ENCODE measurements at regions not wholly inside any gene's neighbourhood (a gene's known extent, or its start where the extent isn't known, plus 50 kb on each side); places are given as distances from the start of the nearest gene placed in this dataset.

DNA sequence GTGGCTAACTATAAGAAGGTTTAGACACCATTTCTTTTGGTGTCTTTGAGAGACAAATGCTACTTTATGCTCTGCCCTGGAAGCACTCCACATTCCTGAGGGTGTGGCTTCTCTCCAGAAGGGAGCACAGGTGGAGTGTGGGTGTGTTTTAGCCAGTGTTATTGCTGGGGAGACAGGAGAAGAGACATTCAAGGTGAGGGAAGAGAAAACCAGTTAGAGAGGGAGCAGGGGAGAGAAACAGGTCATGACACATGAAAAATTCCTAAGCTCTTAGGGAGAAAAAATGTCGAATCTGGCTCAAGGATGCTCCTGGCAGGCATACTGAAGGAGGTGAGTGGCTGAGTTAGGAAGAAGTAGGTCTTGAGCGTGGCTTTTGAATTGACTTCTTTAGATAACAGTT lies 292.8 kb downstream of the CLIC5 start:
- no peak for TF ChIP-seq BACH2 (CRISPR knock-in tag; IDR thresholded peaks at IDR 0.05; ENCODE audit: borderline replicate concordance)
- no peak for TF ChIP-seq ZFP30 (CRISPR knock-in tag; IDR thresholded peaks at IDR 0.05)
- no peak for TF ChIP-seq ZNF8 (CRISPR knock-in tag; IDR thresholded peaks at IDR 0.05)
- TF ChIP-seq, protein P1, sequence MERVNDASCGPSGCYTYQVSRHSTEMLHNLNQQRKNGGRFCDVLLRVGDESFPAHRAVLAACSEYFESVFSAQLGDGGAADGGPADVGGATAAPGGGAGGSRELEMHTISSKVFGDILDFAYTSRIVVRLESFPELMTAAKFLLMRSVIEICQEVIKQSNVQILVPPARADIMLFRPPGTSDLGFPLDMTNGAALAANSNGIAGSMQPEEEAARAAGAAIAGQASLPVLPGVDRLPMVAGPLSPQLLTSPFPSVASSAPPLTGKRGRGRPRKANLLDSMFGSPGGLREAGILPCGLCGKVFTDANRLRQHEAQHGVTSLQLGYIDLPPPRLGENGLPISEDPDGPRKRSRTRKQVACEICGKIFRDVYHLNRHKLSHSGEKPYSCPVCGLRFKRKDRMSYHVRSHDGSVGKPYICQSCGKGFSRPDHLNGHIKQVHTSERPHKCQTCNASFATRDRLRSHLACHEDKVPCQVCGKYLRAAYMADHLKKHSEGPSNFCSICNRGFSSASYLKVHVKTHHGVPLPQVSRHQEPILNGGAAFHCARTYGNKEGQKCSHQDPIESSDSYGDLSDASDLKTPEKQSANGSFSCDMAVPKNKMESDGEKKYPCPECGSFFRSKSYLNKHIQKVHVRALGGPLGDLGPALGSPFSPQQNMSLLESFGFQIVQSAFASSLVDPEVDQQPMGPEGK (CRISPR knock-in tag; IDR thresholded peaks at IDR 0.05; ENCODE audit: borderline replicate concordance) = no peak
- no peak for TF ChIP-seq ZNF70 (CRISPR knock-in tag; IDR thresholded peaks at IDR 0.05)
- no peak for TF ChIP-seq ESRRG (CRISPR knock-in tag; IDR thresholded peaks at IDR 0.05)
- no peak for TF ChIP-seq CSDC2 (CRISPR knock-in tag; IDR thresholded peaks at IDR 0.05)
- no peak for TF ChIP-seq ISL1 (CRISPR knock-in tag; IDR thresholded peaks at IDR 0.05)
- no peak for TF ChIP-seq ARNTL (CRISPR knock-in tag; IDR thresholded peaks at IDR 0.05; ENCODE audit: borderline replicate concordance, low read depth)
- no peak for TF ChIP-seq ZFP3 (CRISPR knock-in tag; IDR thresholded peaks at IDR 0.05)

Data from SK-N-SH treated with all-trans-retinoic acid at 6 μM for 48 hours (cell line).